RWPE2 (cell line): ENCODE measurements at regions not wholly inside any gene's neighbourhood (a gene's known extent, or its start where the extent isn't known, plus 50 kb on each side); places are given as distances from the start of the nearest gene placed in this dataset.
A peak's percentile ranks its signal among the peaks of the same experiment; 100 is the strongest.

ENCODE experiments used
- ATAC-seq: fragments of 200-7000 bp; cut with Tn5 transposase; 3 replicates; pipeline ENCODE4 v1.9.1; 2021; ENCODE audit warnings: low read depth
- DNase-seq: peaks from one replicate; pipeline ENCODE4 v3.0.0-alpha.2; 2020; ENCODE audit warnings: low spot score
- H3K27ac ChIP-seq: fragments of 450-650 bp; 2 replicates; pipeline ENCODE4 v1.5.1; 2017; ENCODE audit warnings: mild to moderate bottlenecking; ENCODE audit not compliant: poor library complexity, severe bottlenecking
- H3K27me3 ChIP-seq: fragments of 250-450 bp; sonication (Bioruptor Pico); 2 replicates; pipeline ENCODE4 v1.5.1; 2021; ENCODE audit warnings: mild to moderate bottlenecking, moderate library complexity; ENCODE audit not compliant: insufficient read depth, poor library complexity, severe bottlenecking
- H3K36me3 ChIP-seq: fragments of 250-450 bp; sonication (Bioruptor Pico); 2 replicates; pipeline ENCODE4 v1.5.1; 2020; ENCODE audit warnings: low read depth, mild to moderate bottlenecking, moderate library complexity
- H3K4me1 ChIP-seq: fragments of 250-450 bp; sonication (Bioruptor Pico); 2 replicates; pipeline ENCODE4 v1.5.1; 2021; ENCODE audit warnings: mild to moderate bottlenecking, moderate library complexity; ENCODE audit not compliant: insufficient read depth, poor library complexity, severe bottlenecking
- H3K4me3 ChIP-seq: fragments of 250-450 bp; sonication (Bioruptor Pico); 2 replicates; pipeline ENCODE4 v1.5.1; 2021; ENCODE audit warnings: mild to moderate bottlenecking, moderate library complexity; ENCODE audit not compliant: severe bottlenecking
- H3K9me3 ChIP-seq: fragments of 250-450 bp; sonication (Bioruptor Pico); 2 replicates; pipeline ENCODE4 v1.5.1; 2021; ENCODE audit warnings: mild to moderate bottlenecking, moderate library complexity; ENCODE audit not compliant: severe bottlenecking
- CTCF ChIP-seq: fragments of 450-650 bp; IDR thresholded peaks from one replicate; pipeline ENCODE4 v1.5.1; 2017; ENCODE audit warnings: mild to moderate bottlenecking, moderate library complexity; ENCODE audit not compliant: poor library complexity, severe bottlenecking

GRCh38 chr3:110413807-110414748 lies 657.5 kb upstream of the NECTIN3 start:
- H3K27me3 ChIP-seq = no peaks in the 10 kb centered on the region
- ATAC-seq (peak; percentile 71), DNase-seq (no peak)
- no peaks in the 10 kb centered on the region for H3K36me3 ChIP-seq
- peak overlapping the region; percentile 97 for H3K27ac ChIP-seq
- H3K9me3 ChIP-seq = no peaks in the 10 kb centered on the region
- no peak for TF ChIP-seq CTCF
- H3K4me3 ChIP-seq = no peak overlapping the region
- H3K4me1 ChIP-seq = peaks cover 25% of the 10 kb centered on the region

DNA sequence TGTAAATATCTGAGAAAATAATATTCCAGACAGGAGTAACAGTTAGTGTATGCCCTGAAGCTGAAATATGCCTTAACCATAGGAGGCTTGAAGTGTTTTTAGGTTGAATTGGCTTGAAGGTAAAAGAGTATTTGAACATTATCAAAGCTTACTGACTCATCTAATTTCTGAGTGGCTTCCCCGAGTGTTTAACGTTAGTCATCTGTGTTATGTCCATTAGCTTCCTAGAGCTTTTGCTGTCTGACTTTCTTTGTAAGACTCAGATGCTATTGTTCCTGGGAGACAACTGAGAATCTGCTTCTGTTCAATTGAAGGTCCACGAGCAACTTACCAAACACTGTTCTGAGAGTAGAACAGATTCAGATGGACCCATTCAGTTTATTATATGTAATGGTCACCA lies 656.8 kb upstream of the NECTIN3 start:
- peaks cover 33% of the 10 kb centered on the region for H3K4me1 ChIP-seq
- no peaks in the 10 kb centered on the region for H3K36me3 ChIP-seq
- H3K9me3 ChIP-seq = no peaks in the 10 kb centered on the region
- H3K27ac ChIP-seq = peak overlapping the region; percentile 97
- H3K27me3 ChIP-seq = no peaks in the 10 kb centered on the region
- no peak overlapping the region for H3K4me3 ChIP-seq
- peak; percentile 93 for ATAC-seq
- TF ChIP-seq CTCF = no peak
- no peak for DNase-seq

DNA sequence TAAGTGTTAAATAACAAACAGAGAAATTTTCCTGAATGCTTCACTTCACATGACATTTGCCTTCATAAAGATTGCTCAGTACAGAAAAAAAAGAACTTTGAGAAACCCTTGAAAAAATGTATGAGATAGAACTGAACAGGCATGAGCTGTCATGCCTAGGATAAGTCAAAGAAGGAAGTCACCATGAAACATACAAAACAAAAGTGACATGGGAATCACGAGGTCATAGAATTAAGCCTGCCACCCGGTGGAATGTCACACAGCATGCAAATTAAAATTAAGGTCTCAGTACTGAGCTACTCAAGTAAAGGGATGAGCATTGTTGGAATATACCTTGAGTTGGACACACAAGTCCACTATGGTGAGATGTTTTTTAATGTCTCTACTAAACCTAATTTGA lies 652.5 kb upstream of the NECTIN3 start:
- Histone ChIP-seq H3K4me3 (no peak overlapping the region), H3K27ac (peak overlapping the region; percentile 94), H3K4me1 (peaks cover 35% of the 10 kb centered on the region), H3K36me3 (no peaks in the 10 kb centered on the region), H3K27me3 (no peaks in the 10 kb centered on the region), H3K9me3 (no peaks in the 10 kb centered on the region)
- DNase-seq (no peak), ATAC-seq (no peak)
- TF ChIP-seq CTCF = no peak

DNA sequence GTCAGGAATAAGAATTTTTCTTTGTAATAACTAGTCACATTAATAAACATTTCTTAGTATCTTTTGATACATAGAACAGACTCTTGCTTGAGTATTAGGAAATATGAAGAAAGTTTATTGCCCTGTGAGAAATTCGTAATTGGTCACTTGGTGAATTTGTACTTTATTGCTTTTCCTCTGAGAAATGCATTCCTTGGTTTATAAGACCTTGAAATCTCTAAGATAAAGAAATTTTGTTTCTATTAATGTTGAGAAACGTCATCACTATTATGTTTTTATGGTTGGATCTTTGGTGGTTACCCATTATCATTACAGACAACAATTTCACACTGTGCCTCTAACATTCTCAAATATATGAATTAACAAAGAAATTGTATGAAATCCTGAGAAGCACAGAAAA lies 652.0 kb upstream of the NECTIN3 start:
- DNase-seq = no peak
- Histone ChIP-seq H3K4me1 (peaks cover 29% of the 10 kb centered on the region), H3K9me3 (no peaks in the 10 kb centered on the region), H3K27me3 (no peaks in the 10 kb centered on the region), H3K36me3 (no peaks in the 10 kb centered on the region), H3K27ac (peak overlapping the region; percentile 94), H3K4me3 (no peak overlapping the region)
- TF ChIP-seq CTCF = no peak
- no peak for ATAC-seq

- Histone ChIP-seq H3K4me3 (no peak overlapping the region), H3K27ac (peak overlapping the region; percentile 94), H3K4me1 (peaks cover 23% of the 10 kb centered on the region)
These were observed 651.4 kb upstream of the NECTIN3 start for GRCh38 chr3:110420158-110420641.

More at GRCh38 chr3:110420158-110420641, 651.4 kb upstream of the NECTIN3 start:
- ATAC-seq (peak; percentile 96), DNase-seq (no peak)
- Histone ChIP-seq H3K9me3 (no peaks in the 10 kb centered on the region), H3K36me3 (no peaks in the 10 kb centered on the region), H3K27me3 (no peaks in the 10 kb centered on the region)
- no peak for TF ChIP-seq CTCF
